Esophagus squamous epithelium (tissue), 4 donors: ENCODE measurements at regions not wholly inside any gene's neighbourhood (a gene's known extent, or its start where the extent isn't known, plus 50 kb on each side); places are given as distances from the start of the nearest gene placed in this dataset.

ENCODE experiments used
- POLR2A ChIP-seq, 4 donors: fragments of 450-650 bp; IDR thresholded peaks; one replicate each; pipeline ENCODE4 v1.6.1; 2017; ENCODE audit warnings: antibody characterized with exemption in 4 of 4, mild to moderate bottlenecking in 4 of 4, moderate library complexity in 3 of 4
- TF ChIP-seq, protein P1 (sequence below), 6 experiments: fragments of 450-650 bp in 4 of 6; fragments of 200-600 bp in 2 of 6; sonication (generic) in 2 of 6; IDR thresholded peaks; one replicate each; pipeline ENCODE4 v1.5.1; 2016 to 2019; ENCODE audit warnings: antibody characterized with exemption in 6 of 6, mild to moderate bottlenecking in 4 of 6, moderate library complexity in 4 of 6

DNA sequence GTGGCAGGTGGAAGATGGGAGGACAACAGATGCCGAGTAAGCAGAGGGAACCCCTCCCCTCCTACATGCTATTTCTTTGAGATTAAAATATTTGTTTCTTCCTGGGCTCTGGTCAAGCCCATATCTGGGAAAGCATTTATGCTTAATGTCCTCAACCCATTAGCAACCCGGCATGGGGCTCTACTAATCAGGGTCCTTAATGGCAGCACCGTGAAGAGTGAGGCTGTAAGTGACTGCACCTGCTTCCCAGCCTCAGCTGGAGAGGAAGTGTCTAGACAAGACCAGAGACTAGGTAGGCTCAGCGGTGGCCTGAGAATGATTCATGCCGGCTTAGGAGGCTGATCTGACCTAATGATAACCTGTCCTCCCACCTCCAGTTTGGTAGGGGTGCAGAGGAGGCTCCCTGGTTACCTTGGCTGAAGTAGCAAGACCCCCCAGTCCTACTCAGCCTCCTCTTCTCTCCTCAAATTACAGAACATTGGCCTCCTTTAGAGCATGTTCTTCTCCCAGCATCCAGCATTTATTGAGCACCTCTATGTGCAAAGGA is 61.3 kb upstream of the HSPA9 start:
- TF ChIP-seq POLR2A (IDR thresholded peaks at IDR 0.05) = no peak
- TF ChIP-seq, protein P1, sequence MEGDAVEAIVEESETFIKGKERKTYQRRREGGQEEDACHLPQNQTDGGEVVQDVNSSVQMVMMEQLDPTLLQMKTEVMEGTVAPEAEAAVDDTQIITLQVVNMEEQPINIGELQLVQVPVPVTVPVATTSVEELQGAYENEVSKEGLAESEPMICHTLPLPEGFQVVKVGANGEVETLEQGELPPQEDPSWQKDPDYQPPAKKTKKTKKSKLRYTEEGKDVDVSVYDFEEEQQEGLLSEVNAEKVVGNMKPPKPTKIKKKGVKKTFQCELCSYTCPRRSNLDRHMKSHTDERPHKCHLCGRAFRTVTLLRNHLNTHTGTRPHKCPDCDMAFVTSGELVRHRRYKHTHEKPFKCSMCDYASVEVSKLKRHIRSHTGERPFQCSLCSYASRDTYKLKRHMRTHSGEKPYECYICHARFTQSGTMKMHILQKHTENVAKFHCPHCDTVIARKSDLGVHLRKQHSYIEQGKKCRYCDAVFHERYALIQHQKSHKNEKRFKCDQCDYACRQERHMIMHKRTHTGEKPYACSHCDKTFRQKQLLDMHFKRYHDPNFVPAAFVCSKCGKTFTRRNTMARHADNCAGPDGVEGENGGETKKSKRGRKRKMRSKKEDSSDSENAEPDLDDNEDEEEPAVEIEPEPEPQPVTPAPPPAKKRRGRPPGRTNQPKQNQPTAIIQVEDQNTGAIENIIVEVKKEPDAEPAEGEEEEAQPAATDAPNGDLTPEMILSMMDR (IDR thresholded peaks at IDR 0.05) = no peak
